HEK293 (cell line): ENCODE measurements at regions not wholly inside any gene's neighbourhood (a gene's known extent, or its start where the extent isn't known, plus 50 kb on each side); places are given as distances from the start of the nearest gene placed in this dataset.

Experiments used
- CTCF ChIA-PET: fragments of 350-600 bp; formaldehyde crosslinking; extraction: SDS; loops from one replicate; lab custom pipeline; 2021; ENCODE audit warnings: antibody characterized with exemption; lab: Yijun Ruan, JAX
- POLR2A ChIA-PET: fragments of 300-600 bp; formaldehyde crosslinking; extraction: SDS; loops from one replicate; lab custom pipeline; 2020; ENCODE audit warnings: antibody characterized with exemption, inconsistent platforms; lab: Yijun Ruan, JAX
- H3K27ac ChIP-seq: fragments of 200-500 bp; sonication (Bioruptor generic); 2 replicates; pipeline ENCODE4 v1.5.1; 2014; ENCODE audit warnings: low read depth, low read length, control low read depth, inconsistent platforms; ENCODE audit errors: extremely low read depth
- H3K36me3 ChIP-seq, 2 experiments: fragments of 200-500 bp in 1 of 2; sonication (Bioruptor generic) in 1 of 2; 1 replicate in 1 of 2; 2 replicates in 1 of 2; pipeline ENCODE4 v1.5.1; 2014 to 2017; ENCODE audit warnings: inconsistent platforms in 2 of 2, low read length in 2 of 2; ENCODE audit not compliant: control insufficient read depth in 2 of 2, insufficient read depth in 1 of 2
- H3K4me1 ChIP-seq: fragments of 200-500 bp; sonication (Bioruptor generic); 2 replicates; pipeline ENCODE4 v1.5.1; 2014; ENCODE audit warnings: mild to moderate bottlenecking, low read length, inconsistent platforms; ENCODE audit not compliant: control insufficient read depth, insufficient read depth
- H3K4me3 ChIP-seq: 2 replicates; pipeline ENCODE4 v1.5.1; 2011; ENCODE audit warnings: low read depth, mild to moderate bottlenecking, control low read depth, low read length, moderate library complexity
- H3K9me3 ChIP-seq: fragments of 200-500 bp; sonication (Bioruptor generic); 2 replicates; pipeline ENCODE4 v1.5.1; 2014; ENCODE audit warnings: low read depth, low read length, inconsistent platforms; ENCODE audit not compliant: control insufficient read depth, insufficient read depth
- GLI2 ChIP-seq: fragments of 450-650 bp; formaldehyde crosslinking; IDR thresholded peaks from 2 replicates; pipeline ENCODE4; 2017; ENCODE audit warnings: missing biosample characterization, missing genetic modification characterization, low read depth, borderline replicate concordance
- TRIM28 ChIP-seq: IDR thresholded peaks from 2 replicates; pipeline ENCODE4 v1.6.1; 2011; ENCODE audit warnings: low read length, control low read depth, borderline replicate concordance
- ZNF169 ChIP-seq: fragments of 450-650 bp; formaldehyde crosslinking; IDR thresholded peaks from 2 replicates; pipeline ENCODE4 v1.5.1; 2016; ENCODE audit warnings: missing biosample characterization, missing genetic modification characterization
- ZNF2 ChIP-seq: fragments of 450-650 bp; formaldehyde crosslinking; IDR thresholded peaks from 2 replicates; pipeline ENCODE4 v1.5.1; 2016; ENCODE audit warnings: missing biosample characterization, missing genetic modification characterization
- ZNF202 ChIP-seq: fragments of 450-650 bp; formaldehyde crosslinking; IDR thresholded peaks from 2 replicates; pipeline ENCODE4 v1.5.1; 2016; ENCODE audit warnings: missing biosample characterization, missing genetic modification characterization, borderline replicate concordance
- ZNF221 ChIP-seq: fragments of 450-650 bp; formaldehyde crosslinking; IDR thresholded peaks from 2 replicates; pipeline ENCODE4 v1.5.1; 2017; ENCODE audit warnings: missing biosample characterization, missing genetic modification characterization, borderline replicate concordance
- ZNF335 ChIP-seq: fragments of 450-650 bp; formaldehyde crosslinking; conservative IDR thresholded peaks from 2 replicates; pipeline ENCODE4 v1.5.1; 2016; ENCODE audit warnings: missing biosample characterization, missing genetic modification characterization
- ZNF341 ChIP-seq: fragments of 450-650 bp; formaldehyde crosslinking; IDR thresholded peaks from 2 replicates; pipeline ENCODE4; 2016; ENCODE audit warnings: low read depth, missing biosample characterization, missing genetic modification characterization
- ZNF350 ChIP-seq: fragments of 450-650 bp; formaldehyde crosslinking; IDR thresholded peaks from 2 replicates; pipeline ENCODE4 v1.5.0; 2017; ENCODE audit warnings: missing biosample characterization, mild to moderate bottlenecking, missing genetic modification characterization
- ZNF354C ChIP-seq: fragments of 450-650 bp; formaldehyde crosslinking; IDR thresholded peaks from 2 replicates; pipeline ENCODE4 v1.5.1; 2016; ENCODE audit warnings: missing biosample characterization, missing genetic modification characterization, low read depth, borderline replicate concordance
- ZNF596 ChIP-seq: fragments of 450-650 bp; IDR thresholded peaks from 2 replicates; pipeline ENCODE4 v1.5.0; 2018; ENCODE audit warnings: missing biosample characterization, mild to moderate bottlenecking, missing genetic modification characterization, moderate library complexity
- ZNF610 ChIP-seq: fragments of 450-650 bp; formaldehyde crosslinking; IDR thresholded peaks from 2 replicates; pipeline ENCODE4 v1.5.1; 2016; ENCODE audit warnings: missing biosample characterization, missing genetic modification characterization, borderline replicate concordance
- ZNF658 ChIP-seq: fragments of 450-650 bp; formaldehyde crosslinking; IDR thresholded peaks from 2 replicates; pipeline ENCODE4; 2016; ENCODE audit warnings: missing biosample characterization, missing genetic modification characterization
- ZNF664 ChIP-seq: fragments of 450-650 bp; formaldehyde crosslinking; IDR thresholded peaks from 2 replicates; pipeline ENCODE4 v1.5.1; 2016; ENCODE audit warnings: missing biosample characterization, missing genetic modification characterization
- TF ChIP-seq, protein P1 (sequence below): fragments of 450-650 bp; formaldehyde crosslinking; IDR thresholded peaks from 2 replicates; pipeline ENCODE4 v1.5.1; 2016; ENCODE audit warnings: missing biosample characterization, missing genetic modification characterization
- TF ChIP-seq, protein P2 (sequence below): fragments of 450-650 bp; formaldehyde crosslinking; IDR thresholded peaks from 2 replicates; pipeline ENCODE4 v1.5.1; 2017; ENCODE audit warnings: missing biosample characterization, missing genetic modification characterization
- TF ChIP-seq, protein P3 (sequence below): fragments of 450-650 bp; formaldehyde crosslinking; IDR thresholded peaks from 2 replicates; pipeline ENCODE4 v1.5.1; 2016; ENCODE audit warnings: missing biosample characterization, missing genetic modification characterization, borderline replicate concordance

DNA sequence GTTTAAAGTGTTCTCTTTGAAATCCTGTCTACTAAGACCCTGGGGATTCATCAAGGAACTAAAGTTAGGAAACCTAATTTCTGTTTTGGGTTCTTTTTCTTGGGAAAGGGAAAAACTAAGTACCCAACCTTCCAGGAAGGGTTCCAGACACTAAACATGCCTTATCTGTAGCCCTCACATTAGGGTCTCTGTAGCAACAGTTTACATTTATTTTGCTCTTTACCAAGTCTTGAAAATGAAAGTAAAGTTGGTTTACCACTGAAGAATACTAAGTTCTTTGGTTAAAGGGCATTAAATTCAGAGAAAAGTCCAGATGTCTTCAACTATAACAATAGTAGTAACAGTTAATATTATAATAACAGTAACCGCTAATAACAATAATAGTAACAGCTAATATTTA is 207.5 kb upstream of the CDKN3 start:
- Histone ChIP-seq H3K27ac (no peak overlapping the region), H3K9me3 (no peaks in the 10 kb centered on the region), H3K36me3 (no peaks in the 10 kb centered on the region), H3K4me3 (no peak overlapping the region), H3K4me1 (peaks cover 2% of the 10 kb centered on the region; the same call in 1 of the 2 replicates)
- POLR2A ChIA-PET: no interaction called here
- CTCF ChIA-PET: no interaction called here
- TF ChIP-seq ZNF658 (no peak), ZNF610 (no peak), ZNF202 (tag by site-specific recombination) (no peak)

DNA sequence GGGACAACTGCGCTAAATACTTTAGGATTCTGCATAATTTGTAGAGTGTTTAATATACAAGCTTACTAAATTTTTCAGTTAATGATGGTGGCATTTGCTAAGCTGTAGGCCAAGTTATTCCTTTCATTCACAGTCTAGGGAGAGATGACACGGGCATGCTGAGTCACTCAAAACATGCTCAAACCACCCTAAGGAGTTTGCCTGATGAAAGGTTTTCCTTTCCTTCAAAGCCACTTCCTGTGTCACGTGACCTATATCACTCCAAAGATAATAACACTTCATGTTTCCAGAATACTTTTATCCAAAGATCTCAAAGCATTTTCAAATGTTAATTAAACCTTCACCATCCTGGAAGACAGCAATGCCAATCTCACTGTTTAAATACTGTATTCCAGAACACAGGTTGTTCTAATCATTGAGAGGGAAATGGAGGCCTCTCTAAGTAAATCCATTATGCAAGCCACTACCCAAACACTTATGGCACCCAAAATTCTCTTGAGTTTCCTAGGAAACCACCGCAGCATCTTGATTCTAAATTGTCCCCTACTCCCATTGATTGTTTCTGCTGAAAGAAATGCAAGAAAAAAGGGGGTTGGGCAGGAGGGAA is 207.0 kb upstream of the CDKN3 start:
- CTCF ChIA-PET: no interaction called here
- Histone ChIP-seq H3K4me1 (peaks cover 2% of the 10 kb centered on the region; the same call in 1 of the 2 replicates), H3K9me3 (no peaks in the 10 kb centered on the region), H3K27ac (no peak overlapping the region), H3K36me3 (no peaks in the 10 kb centered on the region), H3K4me3 (no peak overlapping the region)
- POLR2A ChIA-PET: no interaction called here
- TF ChIP-seq GLI2 (no peak), ZNF335 (tag by site-specific recombination) (0 out of 2 replicates have a peak, but pooled peaks have one; percentile 21)
- TF ChIP-seq, all 188 proteins: peak for 1

DNA sequence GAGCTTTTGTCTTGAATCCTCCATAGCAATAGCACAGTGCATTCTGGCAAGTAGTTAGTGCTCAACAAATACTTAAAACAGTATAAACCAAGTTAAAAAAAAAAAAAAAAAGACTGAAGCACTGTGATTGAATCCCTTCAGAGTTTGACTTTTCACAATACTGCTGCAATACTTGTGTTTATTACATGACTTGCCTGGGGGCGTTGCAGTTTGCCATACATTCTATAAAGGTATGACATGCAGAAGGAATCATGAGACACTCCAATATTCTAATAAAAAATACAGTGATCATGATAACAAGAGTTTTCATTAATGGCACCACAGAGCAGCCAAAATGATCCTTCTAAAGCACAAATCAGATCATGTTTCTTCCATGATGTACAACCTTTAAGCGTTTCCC is 205.0 kb upstream of the CDKN3 start:
- TF ChIP-seq TRIM28 (no peak), ZNF341 (tag by site-specific recombination) (no peak), ZNF354C (tag by site-specific recombination) (no peak), ZNF169 (no peak), ZNF2 (tag by site-specific recombination) (no peak), ZNF350 (tag by site-specific recombination) (no peak)
- CTCF ChIA-PET: no interaction called here
- no peaks in the 10 kb centered on the region for H3K9me3 ChIP-seq

DNA sequence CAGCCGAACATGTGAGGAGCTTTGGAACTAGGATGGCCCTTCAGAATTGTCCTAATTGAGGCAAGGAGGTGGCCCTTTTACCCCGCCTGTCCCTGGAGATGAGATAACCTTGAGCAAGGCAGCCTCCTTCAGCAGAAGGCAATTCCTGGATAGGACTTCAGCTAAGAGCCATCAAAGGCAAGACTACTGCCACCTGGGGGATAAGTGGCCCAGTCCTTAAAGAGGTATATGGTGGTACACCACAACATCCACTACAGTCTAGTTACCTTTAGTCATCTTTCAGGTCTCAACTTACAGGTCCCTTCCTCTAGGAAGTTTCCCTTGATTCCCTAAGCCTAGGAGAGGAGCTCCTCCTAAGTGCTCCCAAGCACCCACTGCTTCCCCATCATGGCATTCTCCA is 204.2 kb upstream of the CDKN3 start:
- no peaks in the 10 kb centered on the region for H3K9me3 ChIP-seq
- H3K27ac ChIP-seq: no peak overlapping the region
- H3K4me1 ChIP-seq: 0 out of 2 replicates have a peak, but pooled peaks cover 2% of the 10 kb centered on the region
- CTCF ChIA-PET: no interaction called here
- H3K4me3 ChIP-seq: no peak overlapping the region
- POLR2A ChIA-PET: no interaction called here
- no peaks in the 10 kb centered on the region for H3K36me3 ChIP-seq
- TF ChIP-seq ZNF221 (tag by site-specific recombination) (no peak), ZNF664 (tag by site-specific recombination) (no peak), ZNF596 (tag by site-specific recombination) (no peak)
- TF ChIP-seq, protein P1, sequence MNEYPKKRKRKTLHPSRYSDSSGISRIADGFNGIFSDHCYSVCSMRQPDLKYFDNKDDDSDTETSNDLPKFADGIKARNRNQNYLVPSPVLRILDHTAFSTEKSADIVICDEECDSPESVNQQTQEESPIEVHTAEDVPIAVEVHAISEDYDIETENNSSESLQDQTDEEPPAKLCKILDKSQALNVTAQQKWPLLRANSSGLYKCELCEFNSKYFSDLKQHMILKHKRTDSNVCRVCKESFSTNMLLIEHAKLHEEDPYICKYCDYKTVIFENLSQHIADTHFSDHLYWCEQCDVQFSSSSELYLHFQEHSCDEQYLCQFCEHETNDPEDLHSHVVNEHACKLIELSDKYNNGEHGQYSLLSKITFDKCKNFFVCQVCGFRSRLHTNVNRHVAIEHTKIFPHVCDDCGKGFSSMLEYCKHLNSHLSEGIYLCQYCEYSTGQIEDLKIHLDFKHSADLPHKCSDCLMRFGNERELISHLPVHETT: no peak
- TF ChIP-seq, protein P2, sequence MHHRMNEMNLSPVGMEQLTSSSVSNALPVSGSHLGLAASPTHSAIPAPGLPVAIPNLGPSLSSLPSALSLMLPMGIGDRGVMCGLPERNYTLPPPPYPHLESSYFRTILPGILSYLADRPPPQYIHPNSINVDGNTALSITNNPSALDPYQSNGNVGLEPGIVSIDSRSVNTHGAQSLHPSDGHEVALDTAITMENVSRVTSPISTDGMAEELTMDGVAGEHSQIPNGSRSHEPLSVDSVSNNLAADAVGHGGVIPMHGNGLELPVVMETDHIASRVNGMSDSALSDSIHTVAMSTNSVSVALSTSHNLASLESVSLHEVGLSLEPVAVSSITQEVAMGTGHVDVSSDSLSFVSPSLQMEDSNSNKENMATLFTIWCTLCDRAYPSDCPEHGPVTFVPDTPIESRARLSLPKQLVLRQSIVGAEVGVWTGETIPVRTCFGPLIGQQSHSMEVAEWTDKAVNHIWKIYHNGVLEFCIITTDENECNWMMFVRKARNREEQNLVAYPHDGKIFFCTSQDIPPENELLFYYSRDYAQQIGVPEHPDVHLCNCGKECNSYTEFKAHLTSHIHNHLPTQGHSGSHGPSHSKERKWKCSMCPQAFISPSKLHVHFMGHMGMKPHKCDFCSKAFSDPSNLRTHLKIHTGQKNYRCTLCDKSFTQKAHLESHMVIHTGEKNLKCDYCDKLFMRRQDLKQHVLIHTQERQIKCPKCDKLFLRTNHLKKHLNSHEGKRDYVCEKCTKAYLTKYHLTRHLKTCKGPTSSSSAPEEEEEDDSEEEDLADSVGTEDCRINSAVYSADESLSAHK (tag by site-specific recombination): no peak
- TF ChIP-seq, protein P3, sequence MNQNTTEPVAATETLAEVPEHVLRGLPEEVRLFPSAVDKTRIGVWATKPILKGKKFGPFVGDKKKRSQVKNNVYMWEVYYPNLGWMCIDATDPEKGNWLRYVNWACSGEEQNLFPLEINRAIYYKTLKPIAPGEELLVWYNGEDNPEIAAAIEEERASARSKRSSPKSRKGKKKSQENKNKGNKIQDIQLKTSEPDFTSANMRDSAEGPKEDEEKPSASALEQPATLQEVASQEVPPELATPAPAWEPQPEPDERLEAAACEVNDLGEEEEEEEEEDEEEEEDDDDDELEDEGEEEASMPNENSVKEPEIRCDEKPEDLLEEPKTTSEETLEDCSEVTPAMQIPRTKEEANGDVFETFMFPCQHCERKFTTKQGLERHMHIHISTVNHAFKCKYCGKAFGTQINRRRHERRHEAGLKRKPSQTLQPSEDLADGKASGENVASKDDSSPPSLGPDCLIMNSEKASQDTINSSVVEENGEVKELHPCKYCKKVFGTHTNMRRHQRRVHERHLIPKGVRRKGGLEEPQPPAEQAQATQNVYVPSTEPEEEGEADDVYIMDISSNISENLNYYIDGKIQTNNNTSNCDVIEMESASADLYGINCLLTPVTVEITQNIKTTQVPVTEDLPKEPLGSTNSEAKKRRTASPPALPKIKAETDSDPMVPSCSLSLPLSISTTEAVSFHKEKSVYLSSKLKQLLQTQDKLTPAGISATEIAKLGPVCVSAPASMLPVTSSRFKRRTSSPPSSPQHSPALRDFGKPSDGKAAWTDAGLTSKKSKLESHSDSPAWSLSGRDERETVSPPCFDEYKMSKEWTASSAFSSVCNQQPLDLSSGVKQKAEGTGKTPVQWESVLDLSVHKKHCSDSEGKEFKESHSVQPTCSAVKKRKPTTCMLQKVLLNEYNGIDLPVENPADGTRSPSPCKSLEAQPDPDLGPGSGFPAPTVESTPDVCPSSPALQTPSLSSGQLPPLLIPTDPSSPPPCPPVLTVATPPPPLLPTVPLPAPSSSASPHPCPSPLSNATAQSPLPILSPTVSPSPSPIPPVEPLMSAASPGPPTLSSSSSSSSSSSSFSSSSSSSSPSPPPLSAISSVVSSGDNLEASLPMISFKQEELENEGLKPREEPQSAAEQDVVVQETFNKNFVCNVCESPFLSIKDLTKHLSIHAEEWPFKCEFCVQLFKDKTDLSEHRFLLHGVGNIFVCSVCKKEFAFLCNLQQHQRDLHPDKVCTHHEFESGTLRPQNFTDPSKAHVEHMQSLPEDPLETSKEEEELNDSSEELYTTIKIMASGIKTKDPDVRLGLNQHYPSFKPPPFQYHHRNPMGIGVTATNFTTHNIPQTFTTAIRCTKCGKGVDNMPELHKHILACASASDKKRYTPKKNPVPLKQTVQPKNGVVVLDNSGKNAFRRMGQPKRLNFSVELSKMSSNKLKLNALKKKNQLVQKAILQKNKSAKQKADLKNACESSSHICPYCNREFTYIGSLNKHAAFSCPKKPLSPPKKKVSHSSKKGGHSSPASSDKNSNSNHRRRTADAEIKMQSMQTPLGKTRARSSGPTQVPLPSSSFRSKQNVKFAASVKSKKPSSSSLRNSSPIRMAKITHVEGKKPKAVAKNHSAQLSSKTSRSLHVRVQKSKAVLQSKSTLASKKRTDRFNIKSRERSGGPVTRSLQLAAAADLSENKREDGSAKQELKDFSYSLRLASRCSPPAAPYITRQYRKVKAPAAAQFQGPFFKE: no peak

More for the DNA sequence above, 205.0 kb upstream of the CDKN3 start:
- Histone ChIP-seq H3K4me1 (peaks cover 2% of the 10 kb centered on the region; the same call in 1 of the 2 replicates), H3K36me3 (no peaks in the 10 kb centered on the region), H3K27ac (no peak overlapping the region), H3K4me3 (no peak overlapping the region)
- POLR2A ChIA-PET: no interaction called here
